ENCODE measurements at regions not wholly inside any gene's neighbourhood (a gene's known extent, or its start where the extent isn't known, plus 50 kb on each side); places are given as distances from the start of the nearest gene placed in this dataset.
"Not testable (repeated sequence)": the region's sequence is repeated elsewhere in the genome, so short reads cannot be mapped to it uniquely, and the experiment has no call there.

DNA sequence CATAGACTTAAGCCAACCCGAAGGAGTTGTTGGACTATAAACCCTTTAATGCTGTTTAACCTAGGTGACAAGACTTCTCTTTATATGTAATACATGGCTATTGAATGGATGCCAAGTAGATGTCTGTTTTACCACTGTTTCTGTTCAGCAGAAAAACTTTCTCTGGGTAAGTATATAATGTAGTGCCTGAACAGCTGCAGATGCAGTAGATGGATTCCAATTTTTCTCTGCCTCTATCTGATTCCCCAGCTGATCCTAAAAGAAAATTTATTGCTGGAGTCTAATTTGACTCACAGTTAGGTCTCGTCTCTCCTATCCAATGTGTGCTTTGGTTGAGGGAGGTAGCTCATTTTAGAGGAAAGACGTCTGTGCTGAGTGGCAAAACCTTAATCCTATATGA, 256.5 kb upstream of the CBLB start:
- no peak for DNase-seq

DNA sequence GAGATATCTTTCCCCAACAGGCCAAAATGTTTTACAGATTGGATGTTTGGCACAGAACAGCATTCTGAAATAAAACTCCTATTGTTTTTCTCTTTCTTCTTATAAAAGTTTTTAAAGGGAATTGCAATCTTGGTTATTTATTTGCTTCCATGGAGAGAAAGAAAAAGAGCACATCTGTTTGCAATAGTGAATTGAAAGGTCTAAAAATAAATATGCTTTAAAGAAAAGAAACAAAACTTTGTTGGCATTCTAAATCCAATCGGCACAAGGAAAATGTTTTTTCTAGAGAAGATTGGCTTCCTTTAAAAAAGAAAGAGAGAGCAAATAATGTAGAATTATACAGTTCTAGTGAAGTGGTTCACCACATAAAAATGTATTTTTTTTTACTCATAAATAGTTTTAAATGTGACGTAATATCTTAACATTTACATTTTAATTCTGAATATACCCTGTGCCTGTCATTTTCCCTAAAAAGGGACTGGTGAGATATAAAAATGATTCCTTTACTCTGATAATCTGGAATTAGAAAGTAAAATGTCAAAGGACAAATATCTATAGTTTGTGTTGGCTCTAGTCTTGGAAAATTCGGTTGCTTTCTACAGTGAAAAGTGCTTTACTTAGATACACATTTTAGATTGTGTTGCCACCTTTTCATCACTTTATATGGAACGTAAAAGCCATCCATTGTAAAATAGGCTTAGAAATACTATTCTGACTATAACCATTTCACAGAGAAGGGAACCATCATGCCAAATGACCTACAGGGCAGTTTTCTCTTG, 257.4 kb upstream of the CBLB start:
- no peak for DNase-seq

GRCh38 chr3:106126846-106127235, 258.0 kb upstream of the CBLB start:
- no peak for DNase-seq

- DNase-seq: no peak
These were observed 261.1 kb upstream of the CBLB start for GRCh38 chr3:106129939-106130338.

- DNase-seq: no peak
These were observed 261.8 kb upstream of the CBLB start for GRCh38 chr3:106130384-106131198.

DNA sequence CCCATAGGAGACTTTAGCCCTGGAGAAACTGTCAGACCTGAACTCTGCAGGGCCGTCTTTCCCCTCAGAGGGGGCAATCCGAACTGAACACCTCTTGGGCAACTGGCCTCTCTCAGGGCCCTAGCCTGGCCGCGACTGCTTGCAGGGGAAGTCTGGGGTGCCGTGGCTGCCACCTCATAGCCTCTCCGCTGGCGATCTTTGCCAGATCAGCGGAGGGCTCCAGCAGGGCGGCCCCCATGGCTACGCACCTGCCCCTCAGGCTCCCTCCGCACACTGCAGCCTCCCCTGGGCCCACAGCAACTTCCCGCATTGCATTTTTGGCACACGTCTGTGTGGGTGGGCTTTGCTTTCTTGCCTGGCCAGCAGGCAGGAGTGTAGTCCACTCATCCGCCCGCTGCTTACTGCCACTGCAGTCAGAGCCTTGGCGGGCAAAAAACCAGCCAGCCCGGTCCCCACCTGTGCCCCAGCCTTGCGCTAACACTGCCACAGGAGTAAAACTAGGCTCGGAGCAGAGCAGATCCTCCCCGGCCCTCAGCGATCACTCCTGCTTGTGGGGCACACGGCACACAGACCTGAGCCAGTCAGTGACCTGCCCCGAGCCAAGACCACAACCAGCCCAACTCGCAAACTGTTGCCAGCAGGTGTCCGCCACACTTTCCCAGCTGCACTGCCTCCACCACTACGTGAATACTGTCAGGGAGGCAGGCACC, 266.8 kb upstream of the CBLB start:
- no peak for DNase-seq

DNA sequence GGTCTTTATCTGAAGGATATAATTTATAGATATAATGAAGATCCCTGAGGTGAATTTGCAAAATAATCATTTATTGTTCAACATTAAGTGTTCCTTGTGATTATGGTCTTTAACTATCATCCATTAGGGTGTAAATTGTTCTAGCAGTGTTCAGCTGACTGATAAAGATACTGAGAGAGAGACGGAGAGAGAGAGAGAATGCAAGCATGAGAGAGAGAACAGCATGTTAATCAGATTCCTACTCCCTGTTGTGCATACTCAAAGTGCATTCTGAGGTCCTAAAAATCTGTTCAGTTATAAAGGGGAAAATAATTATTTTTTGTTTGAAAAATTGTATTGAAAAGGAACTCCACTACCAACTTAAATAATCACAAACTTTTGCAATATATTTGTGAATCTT, 271.0 kb upstream of the CBLB start:
- no peak for DNase-seq

DNA sequence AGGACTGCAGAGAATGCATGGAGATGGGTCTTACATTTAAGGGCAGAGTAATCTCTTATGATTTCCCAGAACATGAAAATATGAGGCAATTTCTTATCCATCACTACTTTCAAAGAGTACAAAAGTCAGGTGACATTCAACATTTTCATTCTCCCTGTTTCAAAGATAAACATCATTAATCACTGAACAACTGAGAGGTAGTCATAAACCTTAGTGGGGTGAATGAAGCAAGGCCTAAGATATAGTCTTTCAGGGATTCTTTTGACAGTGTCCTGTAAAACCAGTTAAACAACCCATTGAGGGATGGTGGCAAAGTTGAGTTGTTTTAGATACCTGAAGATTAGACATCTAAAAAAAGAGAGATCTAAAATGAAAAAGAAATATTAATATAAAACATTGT, 271.6 kb upstream of the CBLB start:
- no peak for DNase-seq

- DNase-seq: no peak
These were observed 275.2 kb upstream of the CBLB start for GRCh38 chr3:106144030-106144429.

DNA sequence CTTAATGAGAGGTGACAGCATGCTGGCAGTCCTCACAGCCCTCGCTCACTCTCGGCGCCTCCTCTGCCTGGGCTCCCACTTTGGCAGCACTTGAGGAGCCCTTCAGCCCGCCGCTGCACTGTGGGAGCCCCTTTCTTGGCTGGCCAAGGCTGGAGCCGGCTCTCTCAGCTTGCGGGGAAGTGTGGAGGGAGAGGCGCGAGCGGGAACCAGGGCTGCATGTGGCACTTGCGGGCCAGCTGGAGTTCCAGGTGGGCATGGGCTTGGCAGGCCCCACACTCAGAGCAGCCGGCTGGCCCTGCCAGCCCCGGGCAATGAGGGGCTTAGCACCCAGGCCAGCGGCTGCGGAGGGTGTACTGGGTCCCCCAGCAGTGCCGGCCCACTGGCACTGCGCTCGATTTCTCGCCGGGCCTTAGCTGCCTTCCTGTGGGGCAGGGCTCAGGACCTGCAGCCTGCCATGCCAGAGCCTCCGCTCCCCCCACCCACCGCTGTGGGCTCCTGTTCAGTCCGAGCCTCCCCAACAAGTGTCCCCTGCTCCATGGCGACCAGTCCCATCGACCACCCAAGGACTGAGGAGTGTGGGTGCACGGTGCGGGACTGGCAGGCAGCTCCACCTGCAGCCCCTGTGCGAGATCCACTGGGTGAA, 279.7 kb upstream of the CBLB start:
- DNase-seq: not testable (repeated sequence)

GRCh38 chr3:106157411-106157810, 288.6 kb upstream of the CBLB start:
- no peak for DNase-seq

DNA sequence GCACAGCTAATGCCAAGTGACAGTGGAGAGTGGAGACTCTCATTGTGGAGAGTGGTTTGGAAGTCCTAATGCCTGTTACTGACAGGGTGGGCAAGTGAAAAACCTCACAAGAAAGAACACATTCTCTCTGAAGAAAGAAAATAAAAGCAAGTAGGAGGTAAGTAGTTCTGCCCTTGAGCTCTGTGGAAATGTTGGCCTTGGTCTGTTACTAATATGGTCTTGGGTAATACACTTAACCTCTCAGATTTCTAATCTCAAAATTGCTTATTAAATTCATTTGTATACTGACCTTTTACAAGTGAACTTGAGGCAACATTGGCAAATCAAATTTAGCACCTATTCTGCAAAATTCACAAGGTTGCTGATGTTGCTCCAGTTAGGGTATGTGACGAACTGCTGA, 291.6 kb upstream of the CBLB start:
- no peak for DNase-seq

- no peak for DNase-seq
These were observed 292.4 kb upstream of the CBLB start for GRCh38 chr3:106161246-106161645.

GRCh38 chr3:106167728-106168127, 298.9 kb upstream of the CBLB start:
- DNase-seq: no peak

DNA sequence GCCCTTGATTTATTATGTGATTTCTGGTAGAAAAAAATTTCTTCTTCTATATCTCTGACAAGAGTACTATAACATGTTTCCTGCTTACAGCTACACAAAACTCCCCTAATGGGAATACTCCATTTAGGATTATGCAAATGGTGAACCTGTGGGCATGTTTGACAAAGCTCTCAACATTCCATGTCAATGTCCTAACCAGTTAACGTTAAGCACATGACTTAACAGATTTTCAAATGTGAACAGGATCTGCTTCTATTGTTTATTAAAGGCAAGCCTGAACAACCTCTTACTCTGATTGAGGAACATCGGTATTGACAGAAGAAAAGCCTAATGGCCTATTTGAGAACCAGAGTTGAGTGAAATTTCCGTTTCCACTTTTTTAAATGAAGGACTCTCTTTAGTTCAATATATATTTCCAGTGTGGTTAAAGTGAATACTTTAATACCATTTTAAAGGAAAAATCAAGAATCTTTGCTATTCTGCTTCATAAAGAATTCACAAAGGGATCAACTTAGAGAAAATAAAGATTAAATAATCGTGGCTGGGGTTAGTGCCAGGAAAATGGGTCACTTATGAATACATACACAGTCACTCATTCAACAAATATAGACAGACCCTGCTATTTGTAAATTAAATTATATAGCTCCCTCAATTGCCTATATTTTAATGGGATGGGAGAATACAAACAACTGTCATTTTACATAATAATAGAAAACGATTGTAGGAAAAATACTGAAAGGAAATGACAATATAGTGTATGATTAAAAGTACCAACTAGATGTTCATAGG, 300.3 kb upstream of the CBLB start:
- DNase-seq: no peak

- DNase-seq: no peak
These were observed 301.8 kb upstream of the CBLB start for GRCh38 chr3:106170636-106171035.

- DNase-seq: no peak
These were observed 303.3 kb upstream of the CBLB start for GRCh38 chr3:106172101-106172500.

- DNase-seq: no peak
These were observed 304.0 kb upstream of the CBLB start for GRCh38 chr3:106172780-106173179.

DNA sequence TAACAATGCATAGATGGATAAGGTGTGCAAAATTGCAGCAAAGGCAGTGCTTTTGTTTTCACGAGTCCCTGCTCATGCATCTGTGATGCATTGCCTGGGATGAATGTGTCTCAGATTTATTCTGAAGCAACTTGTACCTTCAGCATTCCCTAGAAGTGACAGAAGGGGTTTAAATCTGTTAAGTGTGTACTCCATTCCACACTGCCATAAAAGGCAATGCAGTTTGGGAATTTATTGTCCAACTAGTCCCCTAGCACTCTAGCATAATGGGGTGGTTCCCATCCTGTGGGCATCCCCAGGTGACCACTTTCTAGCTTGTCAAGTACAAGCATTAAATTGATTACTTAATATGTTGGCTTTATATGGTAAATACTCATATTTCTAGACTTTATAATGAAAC, 306.5 kb upstream of the CBLB start:
- no peak for DNase-seq

- no peak for DNase-seq
These were observed 307.9 kb upstream of the CBLB start for GRCh38 chr3:106176734-106177133.

- DNase-seq: no peak
These were observed 314.2 kb upstream of the CBLB start for GRCh38 chr3:106182950-106183511.

GRCh38 chr3:106183762-106184391, 315.1 kb upstream of the CBLB start:
- DNase-seq: no peak
